Left kidney (tissue), 1 donor: ENCODE measurements at regions not wholly inside any gene's neighbourhood (a gene's known extent, or its start where the extent isn't known, plus 50 kb on each side); places are given as distances from the start of the nearest gene placed in this dataset.

ENCODE experiments used
- DNase-seq: peaks from one replicate; pipeline ENCODE4 v3.0.0-alpha.2; 2013

- DNase-seq: no peak
Measured at GRCh38 chr3:84877092-84877491, 81.7 kb upstream of the CADM2 start.

GRCh38 chr3:84881288-84881687 is 77.5 kb upstream of the CADM2 start:
- DNase-seq: no peak

GRCh38 chr3:84885199-84885882 is 73.4 kb upstream of the CADM2 start:
- no peak for DNase-seq

- DNase-seq: no peak
Measured at GRCh38 chr3:84891851-84892250, 66.9 kb upstream of the CADM2 start.

- no peak for DNase-seq
Measured at GRCh38 chr3:84893211-84893610, 65.6 kb upstream of the CADM2 start.

GRCh38 chr3:84904212-84904611 is 54.6 kb upstream of the CADM2 start:
- no peak for DNase-seq

- no peak for DNase-seq
Measured at GRCh38 chr3:84904816-84905555, 53.8 kb upstream of the CADM2 start.

- DNase-seq: no peak
Measured at GRCh38 chr3:84905556-84905920, 53.3 kb upstream of the CADM2 start.

- no peak for DNase-seq
Measured at GRCh38 chr3:84906065-84906464, 52.7 kb upstream of the CADM2 start.
